ENCODE measurements at regions not wholly inside any gene's neighbourhood (a gene's known extent, or its start where the extent isn't known, plus 50 kb on each side); places are given as distances from the start of the nearest gene placed in this dataset.

- Histone ChIP-seq H3K27ac (ENCODE audit: low read depth, low read length) (no peak overlapping the region), H3K79me2 (ENCODE audit: insufficient read depth, low read length) (peaks cover 52% of the 10 kb centered on the region), H2AFZ (ENCODE audit: low read length) (no peak overlapping the region), H3K27me3 (ENCODE audit: insufficient read depth, low read length) (no peaks in the 10 kb centered on the region), H3K4me1 (ENCODE audit: insufficient read depth, low read length) (peaks cover 5% of the 10 kb centered on the region), H3K4me3 (ENCODE audit: insufficient read depth, low read length) (no peak overlapping the region), H3K36me3 (ENCODE audit: insufficient read depth, low read length) (no peaks in the 10 kb centered on the region), H3K4me2 (ENCODE audit: insufficient read depth, low read length) (no peak overlapping the region), H4K20me1 (ENCODE audit: insufficient read depth, low read length) (peaks cover 13% of the 10 kb centered on the region), H3K9me3 (ENCODE audit: low read depth, low read length) (no peaks in the 10 kb centered on the region)
- TF ChIP-seq, protein P1, sequence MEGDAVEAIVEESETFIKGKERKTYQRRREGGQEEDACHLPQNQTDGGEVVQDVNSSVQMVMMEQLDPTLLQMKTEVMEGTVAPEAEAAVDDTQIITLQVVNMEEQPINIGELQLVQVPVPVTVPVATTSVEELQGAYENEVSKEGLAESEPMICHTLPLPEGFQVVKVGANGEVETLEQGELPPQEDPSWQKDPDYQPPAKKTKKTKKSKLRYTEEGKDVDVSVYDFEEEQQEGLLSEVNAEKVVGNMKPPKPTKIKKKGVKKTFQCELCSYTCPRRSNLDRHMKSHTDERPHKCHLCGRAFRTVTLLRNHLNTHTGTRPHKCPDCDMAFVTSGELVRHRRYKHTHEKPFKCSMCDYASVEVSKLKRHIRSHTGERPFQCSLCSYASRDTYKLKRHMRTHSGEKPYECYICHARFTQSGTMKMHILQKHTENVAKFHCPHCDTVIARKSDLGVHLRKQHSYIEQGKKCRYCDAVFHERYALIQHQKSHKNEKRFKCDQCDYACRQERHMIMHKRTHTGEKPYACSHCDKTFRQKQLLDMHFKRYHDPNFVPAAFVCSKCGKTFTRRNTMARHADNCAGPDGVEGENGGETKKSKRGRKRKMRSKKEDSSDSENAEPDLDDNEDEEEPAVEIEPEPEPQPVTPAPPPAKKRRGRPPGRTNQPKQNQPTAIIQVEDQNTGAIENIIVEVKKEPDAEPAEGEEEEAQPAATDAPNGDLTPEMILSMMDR (IDR thresholded peaks at IDR 0.05; ENCODE audit: extremely low read depth, low read depth, low read length), result no peak
- DNase-seq (ENCODE audit: insufficient read length, low spot score, missing footprints), result no peak
These were observed 108.5 kb downstream of the GLI2 start for GRCh38 chr2:120844070-120844738.

- DNase-seq (ENCODE audit: insufficient read length, low spot score, missing footprints), result peak; percentile 58
- no peak overlapping the region for H3K27ac ChIP-seq (ENCODE audit: low read depth, low read length)
These were observed 109.6 kb downstream of the GLI2 start for GRCh38 chr2:120845277-120845676.

DNA sequence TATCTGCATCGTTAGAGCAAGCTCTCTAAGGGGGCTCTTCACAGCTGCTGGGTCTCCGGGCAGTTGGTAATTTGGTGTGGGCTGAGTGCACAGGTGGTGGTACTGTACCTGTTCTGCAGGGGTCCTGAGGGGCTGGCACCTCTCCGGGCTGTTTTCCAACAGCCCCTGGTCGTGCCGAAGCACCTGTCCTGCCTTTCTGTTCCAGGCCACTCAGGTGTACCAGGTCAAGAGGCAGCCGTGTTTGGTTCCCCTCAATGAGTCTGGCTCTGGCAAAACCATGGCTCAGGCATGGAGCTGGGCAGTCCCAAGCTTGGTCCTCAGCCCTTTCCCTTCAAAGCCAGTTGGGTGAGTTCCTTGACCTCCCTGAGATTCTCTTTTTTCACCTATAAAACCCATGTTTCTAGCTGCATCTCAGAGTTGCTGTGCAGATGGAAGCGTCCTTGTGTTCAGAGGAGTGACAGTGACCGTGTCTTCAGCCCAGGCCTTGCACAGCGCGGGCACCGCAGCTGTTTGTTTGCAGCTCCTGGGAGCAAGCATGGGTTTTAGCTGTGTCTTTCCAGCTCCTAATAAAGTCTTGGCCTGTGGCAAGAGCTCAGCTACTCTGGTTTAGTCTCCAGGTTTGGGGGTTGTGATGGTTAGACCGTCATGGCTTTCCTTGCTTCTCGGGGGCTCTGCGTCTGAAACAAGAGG lies 110.9 kb downstream of the GLI2 start:
- Histone ChIP-seq H3K9me3 (ENCODE audit: low read depth, low read length) (no peaks in the 10 kb centered on the region), H2AFZ (ENCODE audit: low read length) (no peak overlapping the region), H3K27ac (ENCODE audit: low read depth, low read length) (no peak overlapping the region), H3K4me2 (ENCODE audit: insufficient read depth, low read length) (no peak overlapping the region), H3K4me1 (ENCODE audit: insufficient read depth, low read length) (peaks cover 5% of the 10 kb centered on the region), H3K79me2 (ENCODE audit: insufficient read depth, low read length) (peaks cover 34% of the 10 kb centered on the region), H3K27me3 (ENCODE audit: insufficient read depth, low read length) (no peaks in the 10 kb centered on the region), H4K20me1 (ENCODE audit: insufficient read depth, low read length) (peaks cover 13% of the 10 kb centered on the region), H3K4me3 (ENCODE audit: insufficient read depth, low read length) (no peak overlapping the region), H3K36me3 (ENCODE audit: insufficient read depth, low read length) (peaks cover 6% of the 10 kb centered on the region)
- TF ChIP-seq, protein P1 (IDR thresholded peaks at IDR 0.05; ENCODE audit: extremely low read depth, low read depth, low read length), result no peak
- no peak for DNase-seq (ENCODE audit: insufficient read length, low spot score, missing footprints)

More at GRCh38 chr2:120845277-120845676, 109.6 kb downstream of the GLI2 start:
- TF ChIP-seq, protein P1 (IDR thresholded peaks at IDR 0.05; ENCODE audit: extremely low read depth, low read depth, low read length), result no peak
- Histone ChIP-seq H3K4me3 (ENCODE audit: insufficient read depth, low read length) (no peak overlapping the region), H3K27me3 (ENCODE audit: insufficient read depth, low read length) (no peaks in the 10 kb centered on the region), H4K20me1 (ENCODE audit: insufficient read depth, low read length) (peaks cover 13% of the 10 kb centered on the region), H3K79me2 (ENCODE audit: insufficient read depth, low read length) (peaks cover 47% of the 10 kb centered on the region), H3K4me2 (ENCODE audit: insufficient read depth, low read length) (no peak overlapping the region), H3K9me3 (ENCODE audit: low read depth, low read length) (no peaks in the 10 kb centered on the region), H3K4me1 (ENCODE audit: insufficient read depth, low read length) (peaks cover 5% of the 10 kb centered on the region), H2AFZ (ENCODE audit: low read length) (no peak overlapping the region), H3K36me3 (ENCODE audit: insufficient read depth, low read length) (peaks cover 6% of the 10 kb centered on the region)

DNA sequence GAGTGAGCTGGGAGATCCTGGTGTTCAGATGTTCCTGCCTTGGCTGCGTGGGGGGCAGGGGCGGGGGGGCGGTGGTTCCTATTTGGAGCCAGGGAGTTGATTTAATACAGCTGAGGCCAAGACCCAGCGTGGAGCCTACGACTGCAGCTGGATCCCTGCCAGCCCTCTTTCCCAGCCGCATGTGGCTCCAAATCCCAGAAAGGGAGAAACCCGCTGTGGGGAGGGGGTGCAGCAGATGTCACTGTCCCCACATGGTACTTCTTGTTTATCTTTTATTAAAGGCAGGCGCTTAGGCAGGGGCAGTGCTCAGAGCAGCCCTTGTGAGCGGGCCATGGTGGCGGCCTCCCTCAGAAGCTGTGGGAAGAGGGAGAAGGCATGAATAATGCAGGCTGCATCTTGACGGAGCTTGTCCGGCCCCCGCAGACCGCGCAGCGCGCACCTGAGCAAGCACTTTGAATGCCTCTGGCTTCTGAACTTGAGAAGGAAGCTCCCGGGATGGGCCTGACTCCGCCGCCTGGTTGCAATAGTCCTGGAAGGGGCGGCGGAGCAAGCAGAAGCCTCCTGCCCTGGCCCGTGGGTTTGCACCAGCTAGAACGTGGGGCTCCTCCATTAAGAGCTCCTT lies 112.1 kb downstream of the GLI2 start:
- TF ChIP-seq, protein P1 (IDR thresholded peaks at IDR 0.05; ENCODE audit: extremely low read depth, low read depth, low read length), result no peak
- DNase-seq (ENCODE audit: insufficient read length, low spot score, missing footprints), result no peak
- H3K9me3 ChIP-seq (ENCODE audit: low read depth, low read length), result no peaks in the 10 kb centered on the region
- H3K4me1 ChIP-seq (ENCODE audit: insufficient read depth, low read length), result no peaks in the 10 kb centered on the region
- H3K79me2 ChIP-seq (ENCODE audit: insufficient read depth, low read length), result peaks cover 40% of the 10 kb centered on the region
- H2AFZ ChIP-seq (ENCODE audit: low read length), result no peak overlapping the region
- H3K36me3 ChIP-seq (ENCODE audit: insufficient read depth, low read length), result peaks cover 6% of the 10 kb centered on the region
- no peak overlapping the region for H3K27ac ChIP-seq (ENCODE audit: low read depth, low read length)
- H4K20me1 ChIP-seq (ENCODE audit: insufficient read depth, low read length), result peaks cover 16% of the 10 kb centered on the region
- no peak overlapping the region for H3K4me2 ChIP-seq (ENCODE audit: insufficient read depth, low read length)
- H3K27me3 ChIP-seq (ENCODE audit: insufficient read depth, low read length), result no peaks in the 10 kb centered on the region
- no peak overlapping the region for H3K4me3 ChIP-seq (ENCODE audit: insufficient read depth, low read length)

All from osteoblast (primary cell).